CD14-positive monocyte (primary cell): ENCODE measurements at regions not wholly inside any gene's neighbourhood (a gene's known extent, or its start where the extent isn't known, plus 50 kb on each side); places are given as distances from the start of the nearest gene placed in this dataset.

Experiments used
- DNase-seq, 3 donors: peaks; one replicate each; pipeline ENCODE4 v3.0.0-alpha.2; 2011 to 2022
- H2AFZ ChIP-seq: 2 replicates; pipeline ENCODE4 v1.6.0; 2012; ENCODE audit warnings: mild to moderate bottlenecking, low read depth, low read length, inconsistent platforms; ENCODE audit not compliant: insufficient read depth, poor library complexity, severe bottlenecking
- H3K27ac ChIP-seq, 2 donors: 1 replicate in 1 of 2; 2 replicates in 1 of 2; pipeline ENCODE4 v1.5.1; 2012 to 2013; ENCODE audit warnings: low read length in 2 of 2, control low read depth in 1 of 2, inconsistent platforms in 1 of 2, low read depth in 1 of 2, mild to moderate bottlenecking in 1 of 2
- H3K27me3 ChIP-seq, 2 donors: one replicate each; pipeline versions ENCODE4 v1.6.0 to v1.6.1; 2011 to 2013; ENCODE audit warnings: low read length in 2 of 2; ENCODE audit not compliant: control insufficient read depth in 2 of 2, insufficient read depth in 2 of 2
- H3K36me3 ChIP-seq, 2 donors: replicated peaks in 1 of 2; 1 replicate in 1 of 2; 2 replicates in 1 of 2; pipeline versions ENCODE4 v1.5.1 to v1.6.1; 2012 to 2013; ENCODE audit warnings: low read length in 2 of 2, control low read depth in 1 of 2, inconsistent platforms in 1 of 2, mild to moderate bottlenecking in 1 of 2; ENCODE audit not compliant: insufficient read depth in 2 of 2, control insufficient read depth in 1 of 2
- H3K4me1 ChIP-seq, 2 donors: 1 replicate in 1 of 2; 2 replicates in 1 of 2; pipeline versions ENCODE4 v1.5.1 to v1.6.1; 2012 to 2013; ENCODE audit warnings: low read length in 2 of 2, control low read depth in 1 of 2, inconsistent platforms in 1 of 2, mild to moderate bottlenecking in 1 of 2, moderate library complexity in 1 of 2; ENCODE audit not compliant: insufficient read depth in 2 of 2, control insufficient read depth in 1 of 2
- H3K4me2 ChIP-seq: replicated peaks from 2 replicates; pipeline ENCODE3; 2012; ENCODE audit warnings: low read length, moderate library complexity, mild to moderate bottlenecking; ENCODE audit not compliant: poor library complexity, severe bottlenecking; ENCODE audit errors: extremely low read depth
- H3K4me3 ChIP-seq, 3 experiments: fragments of 200-600 bp in 1 of 3; sonication (generic) in 1 of 3; replicated peaks in 1 of 3; 1 replicate in 2 of 3; 2 replicates in 1 of 3; pipeline ENCODE4 v1.5.1; 2011 to 2013; ENCODE audit warnings: low read length in 3 of 3, mild to moderate bottlenecking in 3 of 3, control low read depth in 2 of 3, low read depth in 2 of 3, inconsistent platforms in 1 of 3, moderate library complexity in 1 of 3
- H3K79me2 ChIP-seq: 2 replicates; pipeline ENCODE4 v1.6.0; 2012; ENCODE audit warnings: mild to moderate bottlenecking, control low read depth, inconsistent platforms, low read length, moderate library complexity; ENCODE audit not compliant: insufficient read depth
- H3K9ac ChIP-seq: 2 replicates; pipeline ENCODE4 v1.6.0; 2017; ENCODE audit warnings: low read length, mild to moderate bottlenecking; ENCODE audit not compliant: insufficient read depth, poor library complexity, severe bottlenecking
- H3K9me3 ChIP-seq, 2 donors: replicated peaks in 1 of 2; 1 replicate in 1 of 2; 2 replicates in 1 of 2; pipeline versions ENCODE4 v1.5.1 to v1.6.1; 2012 to 2013; ENCODE audit warnings: low read length in 2 of 2, control low read depth in 1 of 2; ENCODE audit not compliant: control insufficient read depth in 1 of 2, insufficient read depth in 1 of 2
- H4K20me1 ChIP-seq: 2 replicates; pipeline ENCODE4 v1.6.0; 2012; ENCODE audit warnings: mild to moderate bottlenecking, low read length, control low read depth, moderate library complexity; ENCODE audit not compliant: insufficient read depth
- H3K27ac Mint-ChIP-seq, 7 donors: one replicate each; pipeline ENCODE4 v1.8.0; 2020; ENCODE audit warnings: mild to moderate bottlenecking in 7 of 7, mixed read lengths in 7 of 7, moderate library complexity in 6 of 7, inconsistent platforms in 2 of 7
- H3K27me3 Mint-ChIP-seq, 3 donors: one replicate each; pipeline ENCODE4 v1.8.0; 2021 to 2022; ENCODE audit warnings: low read depth in 3 of 3, mild to moderate bottlenecking in 3 of 3, mixed read lengths in 3 of 3, moderate library complexity in 3 of 3, inconsistent platforms in 1 of 3
- H3K36me3 Mint-ChIP-seq, 2 donors: one replicate each; pipeline ENCODE4 v1.8.0; 2020; ENCODE audit warnings: mixed read lengths in 2 of 2, inconsistent platforms in 1 of 2, mild to moderate bottlenecking in 1 of 2
- H3K4me1 Mint-ChIP-seq: one replicate; pipeline ENCODE4 v1.8.0; 2020; ENCODE audit warnings: mild to moderate bottlenecking, mixed read lengths
- H3K4me3 Mint-ChIP-seq, 2 donors: one replicate each; pipeline ENCODE4 v1.8.0; 2020; ENCODE audit warnings: mild to moderate bottlenecking in 2 of 2, mixed read lengths in 2 of 2, moderate library complexity in 1 of 2
- H3K9me3 Mint-ChIP-seq, 7 donors: one replicate each; pipeline ENCODE4 v1.8.0; 2020 to 2022; ENCODE audit warnings: mixed read lengths in 7 of 7, mild to moderate bottlenecking in 6 of 7, moderate library complexity in 6 of 7, inconsistent platforms in 2 of 7
- CTCF ChIP-seq: fragments of 200-600 bp; IDR thresholded peaks from one replicate; pipeline ENCODE4 v1.8.0; 2022; ENCODE audit warnings: antibody characterized with exemption, mild to moderate bottlenecking
- WGBS: methylation state at CpG from one replicate; pipeline ENCODE4 v1.1.5; 2013; ENCODE audit warnings: missing lambda C conversion rate; ENCODE audit not compliant: insufficient coverage; 5-methylcytosine and 5-hydroxymethylcytosine counted together
- intact Hi-C, 2 donors: fragments of 100-400 bp; cut with micrococcal nuclease; formaldehyde crosslinking; loops; one replicate each; pipeline versions ENCODE4 v1.15.0 to v1.15.1; 2023

- no peaks in the 10 kb centered on the region for H3K79me2 ChIP-seq
- no peaks in the 10 kb centered on the region for H4K20me1 ChIP-seq
- no peaks in the 10 kb centered on the region for H3K36me3 ChIP-seq
- no peaks in the 10 kb centered on the region for H3K36me3 Mint-ChIP-seq
- peaks cover 0 to 4% (median 1%) of the 10 kb centered on the region in 3 donors for H3K27me3 Mint-ChIP-seq
- H3K4me1 Mint-ChIP-seq, result no peaks in the 10 kb centered on the region
- TF ChIP-seq CTCF, result no peak
- DNase-seq, result no peak
- no peaks in the 10 kb centered on the region for H3K27me3 ChIP-seq
- H3K9me3 ChIP-seq, result no peaks in the 10 kb centered on the region
- H3K27ac ChIP-seq, result no peak overlapping the region
- H3K4me1 ChIP-seq, result no peaks in the 10 kb centered on the region
- H3K9ac ChIP-seq, result no peak overlapping the region
- no peak overlapping the region for H3K4me3 Mint-ChIP-seq
- H3K27ac Mint-ChIP-seq, result no peak overlapping the region
- WGBS, result 94% methylated on average over 12 of the region's 16 CpGs
- no peak overlapping the region for H3K4me3 ChIP-seq
- H3K9me3 Mint-ChIP-seq, result peaks cover 0 to 11% (median 4%) of the 10 kb centered on the region in 7 donors
- no peak overlapping the region for H3K4me2 ChIP-seq
- no peak overlapping the region for H2AFZ ChIP-seq
- intact Hi-C loops, result no loop called here
These were observed 208.3 kb downstream of the TJP1 start for GRCh38 chr15:29613951-29614382.

GRCh38 chr15:29612701-29613100 lies 209.6 kb downstream of the TJP1 start:
- Mint-ChIP-seq H3K9me3 (peaks cover 0 to 11% (median 5%) of the 10 kb centered on the region in 7 donors), H3K4me3 (no peak overlapping the region), H3K36me3 (no peaks in the 10 kb centered on the region), H3K27me3 (peaks cover 0 to 2% (median 1%) of the 10 kb centered on the region in 3 donors), H3K27ac (no peak overlapping the region), H3K4me1 (no peaks in the 10 kb centered on the region)
- Histone ChIP-seq H3K9ac (no peak overlapping the region), H3K79me2 (no peaks in the 10 kb centered on the region), H3K27ac (no peak overlapping the region), H3K36me3 (no peaks in the 10 kb centered on the region), H3K4me3 (no peak overlapping the region), H2AFZ (no peak overlapping the region), H3K4me2 (no peak overlapping the region), H3K9me3 (no peaks in the 10 kb centered on the region), H4K20me1 (no peaks in the 10 kb centered on the region), H3K4me1 (no peaks in the 10 kb centered on the region), H3K27me3 (no peaks in the 10 kb centered on the region)
- no peak for DNase-seq
- intact Hi-C loops, result no loop called here
- WGBS, result 8% methylated on average over 2 of the region's 5 CpGs
- no peak for TF ChIP-seq CTCF
